D721Med (cell line): ENCODE measurements at regions not wholly inside any gene's neighbourhood (a gene's known extent, or its start where the extent isn't known, plus 50 kb on each side); places are given as distances from the start of the nearest gene placed in this dataset.
"Not testable (repeated sequence)": the region's sequence is repeated elsewhere in the genome, so short reads cannot be mapped to it uniquely, and the experiment has no call there.

Source experiments
- DNase-seq: peaks from one replicate; pipeline ENCODE4 v3.0.0; 2011; ENCODE audit warnings: low spot score; ENCODE audit not compliant: insufficient read length
- FAIRE-seq: peaks from 2 replicates; lab custom pipeline; 2011; peaks lifted over from hg19 to GRCh38; lab: Jason Lieb, UNC
- TF ChIP-seq, protein P1 (sequence below): IDR thresholded peaks from 2 replicates; pipeline ENCODE4 v1.5.1; 2012; ENCODE audit warnings: mild to moderate bottlenecking, control low read depth; ENCODE audit not compliant: insufficient read depth; ENCODE audit errors: missing control alignments

DNA sequence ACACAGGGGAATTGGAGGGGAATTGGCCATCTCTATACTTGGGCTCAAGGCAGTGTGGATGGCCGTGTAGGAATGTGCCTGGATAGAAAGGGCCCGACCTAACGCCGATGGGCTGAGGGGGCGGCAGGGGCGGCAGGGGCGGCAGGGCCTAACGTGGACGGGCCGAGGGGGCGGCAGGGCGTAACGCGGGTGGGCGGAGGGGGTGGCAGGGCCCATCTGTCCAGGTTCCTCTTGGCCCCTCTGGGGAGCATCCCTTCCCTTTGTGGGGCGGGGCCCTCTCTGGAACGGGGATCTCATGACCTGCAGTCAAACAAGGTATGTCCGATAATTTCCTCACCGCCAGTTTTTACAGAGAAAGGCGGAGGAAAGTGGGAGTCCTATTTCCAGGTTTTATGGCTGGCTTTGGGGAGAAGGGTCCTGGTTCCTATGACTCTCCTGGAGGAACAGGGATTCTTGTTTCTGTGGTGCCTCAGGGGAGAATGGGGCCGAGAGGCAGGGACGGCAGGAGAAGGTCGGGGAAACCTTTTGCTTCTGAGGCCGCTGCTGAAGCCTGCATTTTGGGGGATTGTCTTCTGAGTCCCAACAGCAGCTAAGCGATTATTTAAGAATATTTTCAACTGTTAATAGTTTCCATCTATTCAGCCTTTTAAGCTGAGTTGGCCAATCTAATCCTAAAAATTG is 100.8 kb upstream of the FRMD1 start:
- no peak for FAIRE-seq
- TF ChIP-seq, protein P1, sequence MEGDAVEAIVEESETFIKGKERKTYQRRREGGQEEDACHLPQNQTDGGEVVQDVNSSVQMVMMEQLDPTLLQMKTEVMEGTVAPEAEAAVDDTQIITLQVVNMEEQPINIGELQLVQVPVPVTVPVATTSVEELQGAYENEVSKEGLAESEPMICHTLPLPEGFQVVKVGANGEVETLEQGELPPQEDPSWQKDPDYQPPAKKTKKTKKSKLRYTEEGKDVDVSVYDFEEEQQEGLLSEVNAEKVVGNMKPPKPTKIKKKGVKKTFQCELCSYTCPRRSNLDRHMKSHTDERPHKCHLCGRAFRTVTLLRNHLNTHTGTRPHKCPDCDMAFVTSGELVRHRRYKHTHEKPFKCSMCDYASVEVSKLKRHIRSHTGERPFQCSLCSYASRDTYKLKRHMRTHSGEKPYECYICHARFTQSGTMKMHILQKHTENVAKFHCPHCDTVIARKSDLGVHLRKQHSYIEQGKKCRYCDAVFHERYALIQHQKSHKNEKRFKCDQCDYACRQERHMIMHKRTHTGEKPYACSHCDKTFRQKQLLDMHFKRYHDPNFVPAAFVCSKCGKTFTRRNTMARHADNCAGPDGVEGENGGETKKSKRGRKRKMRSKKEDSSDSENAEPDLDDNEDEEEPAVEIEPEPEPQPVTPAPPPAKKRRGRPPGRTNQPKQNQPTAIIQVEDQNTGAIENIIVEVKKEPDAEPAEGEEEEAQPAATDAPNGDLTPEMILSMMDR: no peak
- DNase-seq: no peak

- DNase-seq (no peak), FAIRE-seq (no peak)
- TF ChIP-seq, protein P1: no peak
These were observed 100.1 kb upstream of the FRMD1 start for GRCh38 chr6:168179133-168179532.

- TF ChIP-seq, protein P1: no peak
- no peak for FAIRE-seq
- no peak for DNase-seq
These were observed 98.3 kb upstream of the FRMD1 start for GRCh38 chr6:168177103-168177891.

DNA sequence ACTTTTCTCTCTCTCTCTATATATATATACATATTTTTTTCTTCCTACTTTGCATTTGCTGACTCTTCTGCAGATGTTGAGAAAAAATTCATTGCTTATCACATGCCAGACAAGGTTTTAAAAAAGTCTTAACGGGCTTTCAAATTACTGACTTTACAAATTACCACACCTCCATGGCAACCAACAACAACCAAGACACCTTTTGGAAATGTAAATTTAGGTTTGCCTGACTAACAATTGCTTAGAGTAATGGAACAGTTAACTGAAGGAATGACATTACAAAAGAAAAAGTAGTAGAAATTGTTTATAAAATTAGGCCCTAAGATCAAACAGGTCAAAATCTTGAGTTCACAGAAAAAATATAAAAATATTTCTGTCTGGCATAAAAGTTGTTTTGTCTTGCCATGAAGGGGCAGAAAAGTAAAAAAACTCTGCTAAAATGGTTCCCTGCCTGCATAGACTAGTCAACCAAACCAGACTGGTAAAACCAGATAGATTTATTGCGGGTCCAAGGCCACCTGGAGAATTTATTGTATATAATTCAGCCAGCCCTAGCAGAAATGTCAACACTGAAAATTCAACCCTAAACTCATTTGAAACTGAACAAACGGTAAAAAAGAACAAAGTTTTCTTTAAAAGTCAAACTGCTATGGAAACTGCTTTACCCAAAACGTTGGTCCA is 92.8 kb upstream of the FRMD1 start:
- FAIRE-seq: no peak
- no peak for DNase-seq
- TF ChIP-seq, protein P1: no peak

DNA sequence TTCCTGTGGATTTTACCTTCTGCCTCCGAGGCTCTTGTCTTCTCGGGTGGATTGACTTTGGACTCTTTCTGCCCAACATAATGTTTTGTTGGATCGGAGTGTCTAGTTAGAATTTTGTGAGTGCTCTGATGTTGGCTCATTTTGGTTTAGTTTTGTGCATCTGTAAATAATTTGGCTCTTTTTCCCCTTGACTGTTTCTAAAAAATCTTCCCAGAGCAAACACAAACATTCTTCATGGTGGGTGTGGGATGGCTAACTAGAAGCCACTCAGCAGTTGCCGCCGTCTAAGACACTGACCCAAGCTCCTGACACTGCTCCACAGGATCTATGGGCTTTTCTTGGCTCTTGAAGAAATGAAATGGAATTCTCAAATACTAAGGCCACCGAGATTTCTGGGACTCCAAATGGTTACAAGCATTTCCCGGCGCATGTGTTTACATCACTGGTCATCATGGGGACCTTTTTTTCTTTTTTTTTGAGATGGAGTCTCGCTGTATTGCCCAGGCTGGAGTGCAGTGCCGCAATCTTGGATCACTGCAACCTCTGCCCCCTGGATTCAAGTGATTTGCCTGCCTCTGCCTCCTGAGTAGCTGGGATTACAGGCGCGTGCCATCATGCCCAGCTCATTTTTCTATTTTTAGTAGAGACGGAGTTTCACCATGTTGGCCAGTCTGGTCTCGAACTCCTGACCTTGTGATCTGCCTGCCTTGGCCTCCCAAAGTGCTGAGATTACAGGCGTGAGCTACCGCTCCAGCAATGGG is 92.0 kb upstream of the FRMD1 start:
- DNase-seq (no peak), FAIRE-seq (no peak)
- TF ChIP-seq, protein P1: no peak

DNA sequence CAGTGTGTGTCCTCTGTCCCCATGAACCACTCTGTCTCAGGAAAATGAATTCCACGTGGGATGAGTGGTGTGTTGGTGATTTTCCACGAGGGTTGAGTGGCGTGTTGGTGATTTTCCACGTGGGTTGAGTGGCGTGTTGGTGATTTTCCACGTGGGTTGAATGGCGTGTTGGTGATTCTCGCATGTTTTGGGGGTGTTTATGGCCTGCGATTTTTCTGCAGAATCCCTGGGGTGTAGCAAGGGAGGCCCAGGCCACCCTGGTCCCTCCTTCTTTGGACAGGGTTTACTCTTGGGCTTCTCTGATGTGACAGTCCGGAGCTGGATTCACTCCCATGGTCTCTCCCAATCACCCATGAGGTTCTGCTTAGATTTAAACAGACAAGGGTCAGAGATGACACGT is 90.6 kb upstream of the FRMD1 start:
- DNase-seq (no peak), FAIRE-seq (no peak)
- TF ChIP-seq, protein P1: no peak

- FAIRE-seq, DNase-seq: not testable (repeated sequence)
These were observed 89.9 kb upstream of the FRMD1 start for GRCh38 chr6:168168936-168169335.

DNA sequence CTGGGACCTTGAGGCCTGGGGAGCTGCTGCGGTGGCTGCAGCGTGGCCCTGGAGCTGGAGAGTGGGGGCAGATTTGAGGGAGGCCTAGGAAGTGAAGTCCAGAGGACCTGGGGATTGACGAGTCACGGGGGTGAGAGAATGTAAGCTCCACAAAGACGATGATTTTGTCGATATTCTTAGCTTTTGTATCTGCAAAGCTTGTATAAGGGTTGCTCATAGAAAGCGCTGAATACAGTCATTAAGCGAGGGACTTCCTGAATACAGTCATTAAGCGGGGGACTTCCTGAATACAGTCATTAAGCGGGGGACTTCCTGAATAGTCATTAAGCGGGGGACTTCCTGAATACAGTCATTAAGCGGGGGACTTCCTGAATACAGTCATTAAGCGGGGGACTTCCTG is 89.3 kb upstream of the FRMD1 start:
- DNase-seq, FAIRE-seq: not testable (repeated sequence)
